ENCODE measurements at regions not wholly inside any gene's neighbourhood (a gene's known extent, or its start where the extent isn't known, plus 50 kb on each side); places are given as distances from the start of the nearest gene placed in this dataset.
A peak's percentile ranks its signal among the peaks of the same experiment; 100 is the strongest.

GRCh38 chr3:193861012-193861411 is 268.0 kb downstream of the OPA1 start:
- no peaks in the 10 kb centered on the region for H3K9me3 Mint-ChIP-seq
- H3K36me3 Mint-ChIP-seq: no peaks in the 10 kb centered on the region
- H3K4me1 Mint-ChIP-seq: no peaks in the 10 kb centered on the region
- H3K27me3 Mint-ChIP-seq: no peaks in the 10 kb centered on the region
- H3K27ac Mint-ChIP-seq: no peak overlapping the region
- H3K4me3 Mint-ChIP-seq: no peak overlapping the region

- no peaks in the 10 kb centered on the region for H3K9me3 Mint-ChIP-seq
- H3K4me1 Mint-ChIP-seq: no peaks in the 10 kb centered on the region
- no peaks in the 10 kb centered on the region for H3K36me3 Mint-ChIP-seq
- no peak overlapping the region for H3K4me3 Mint-ChIP-seq
- H3K27ac Mint-ChIP-seq: no peak overlapping the region
- no peaks in the 10 kb centered on the region for H3K27me3 Mint-ChIP-seq
These were observed 269.8 kb downstream of the OPA1 start for GRCh38 chr3:193862843-193863242.

- Mint-ChIP-seq H3K27ac (no peak overlapping the region), H3K9me3 (no peaks in the 10 kb centered on the region), H3K4me3 (no peak overlapping the region), H3K27me3 (peaks cover 2% of the 10 kb centered on the region), H3K4me1 (no peaks in the 10 kb centered on the region), H3K36me3 (no peaks in the 10 kb centered on the region)
These were observed 270.8 kb downstream of the OPA1 start for GRCh38 chr3:193863657-193864357.

- Mint-ChIP-seq H3K4me1 (peaks cover 5% of the 10 kb centered on the region), H3K36me3 (no peaks in the 10 kb centered on the region), H3K27ac (no peak overlapping the region), H3K27me3 (peaks cover 8% of the 10 kb centered on the region), H3K4me3 (no peak overlapping the region), H3K9me3 (no peaks in the 10 kb centered on the region)
These were observed 270.6 kb upstream of the HES1 start for GRCh38 chr3:193865339-193865738.

GRCh38 chr3:193865896-193866480 is 270.0 kb upstream of the HES1 start:
- Mint-ChIP-seq H3K4me1 (peaks cover 5% of the 10 kb centered on the region), H3K4me3 (no peak overlapping the region), H3K36me3 (no peaks in the 10 kb centered on the region), H3K9me3 (no peaks in the 10 kb centered on the region), H3K27me3 (peaks cover 10% of the 10 kb centered on the region), H3K27ac (no peak overlapping the region)

GRCh38 chr3:193868590-193868989 is 267.4 kb upstream of the HES1 start:
- H3K27ac Mint-ChIP-seq: no peak overlapping the region
- H3K4me1 Mint-ChIP-seq: peaks cover 5% of the 10 kb centered on the region
- H3K36me3 Mint-ChIP-seq: no peaks in the 10 kb centered on the region
- H3K9me3 Mint-ChIP-seq: no peaks in the 10 kb centered on the region
- no peak overlapping the region for H3K4me3 Mint-ChIP-seq
- peaks cover 10% of the 10 kb centered on the region for H3K27me3 Mint-ChIP-seq

GRCh38 chr3:193869221-193870201 is 266.4 kb upstream of the HES1 start:
- Mint-ChIP-seq H3K4me3 (no peak overlapping the region), H3K27me3 (peaks cover 10% of the 10 kb centered on the region), H3K36me3 (no peaks in the 10 kb centered on the region), H3K4me1 (peaks cover 5% of the 10 kb centered on the region), H3K27ac (no peak overlapping the region), H3K9me3 (no peaks in the 10 kb centered on the region)

GRCh38 chr3:193870376-193871219 is 265.4 kb upstream of the HES1 start:
- H3K4me1 Mint-ChIP-seq: peaks cover 5% of the 10 kb centered on the region
- no peaks in the 10 kb centered on the region for H3K36me3 Mint-ChIP-seq
- no peak overlapping the region for H3K27ac Mint-ChIP-seq
- H3K4me3 Mint-ChIP-seq: no peak overlapping the region
- peaks cover 10% of the 10 kb centered on the region for H3K27me3 Mint-ChIP-seq
- no peaks in the 10 kb centered on the region for H3K9me3 Mint-ChIP-seq

- Mint-ChIP-seq H3K27me3 (peaks cover 10% of the 10 kb centered on the region), H3K27ac (no peak overlapping the region), H3K4me1 (peaks cover 5% of the 10 kb centered on the region), H3K4me3 (no peak overlapping the region), H3K36me3 (no peaks in the 10 kb centered on the region), H3K9me3 (no peaks in the 10 kb centered on the region)
These were observed 264.8 kb upstream of the HES1 start for GRCh38 chr3:193871220-193871485.

GRCh38 chr3:193872265-193872753 is 263.6 kb upstream of the HES1 start:
- Mint-ChIP-seq H3K27ac (no peak overlapping the region), H3K9me3 (no peaks in the 10 kb centered on the region), H3K4me3 (no peak overlapping the region), H3K36me3 (no peaks in the 10 kb centered on the region), H3K27me3 (peaks cover 10% of the 10 kb centered on the region), H3K4me1 (peaks cover 5% of the 10 kb centered on the region)

GRCh38 chr3:193873426-193874201 is 262.3 kb upstream of the HES1 start:
- peaks cover 10% of the 10 kb centered on the region for H3K27me3 Mint-ChIP-seq
- peaks cover 5% of the 10 kb centered on the region for H3K4me1 Mint-ChIP-seq
- H3K9me3 Mint-ChIP-seq: no peaks in the 10 kb centered on the region
- H3K4me3 Mint-ChIP-seq: no peak overlapping the region
- H3K36me3 Mint-ChIP-seq: no peaks in the 10 kb centered on the region
- no peak overlapping the region for H3K27ac Mint-ChIP-seq

- Mint-ChIP-seq H3K36me3 (no peaks in the 10 kb centered on the region), H3K27ac (peak overlapping the region; percentile 1), H3K4me1 (peaks cover 5% of the 10 kb centered on the region), H3K27me3 (peaks cover 7% of the 10 kb centered on the region), H3K4me3 (no peak overlapping the region), H3K9me3 (no peaks in the 10 kb centered on the region)
These were observed 261.4 kb upstream of the HES1 start for GRCh38 chr3:193874512-193874911.

- Mint-ChIP-seq H3K9me3 (no peaks in the 10 kb centered on the region), H3K27ac (no peak overlapping the region), H3K36me3 (no peaks in the 10 kb centered on the region), H3K4me3 (no peak overlapping the region), H3K4me1 (peaks cover 3% of the 10 kb centered on the region), H3K27me3 (peaks cover 5% of the 10 kb centered on the region)
These were observed 260.9 kb upstream of the HES1 start for GRCh38 chr3:193874997-193875593.

GRCh38 chr3:193875601-193876321 is 260.2 kb upstream of the HES1 start:
- H3K27ac Mint-ChIP-seq: no peak overlapping the region
- H3K4me3 Mint-ChIP-seq: no peak overlapping the region

More at GRCh38 chr3:193875601-193876321, 260.2 kb upstream of the HES1 start:
- Mint-ChIP-seq H3K4me1 (no peaks in the 10 kb centered on the region), H3K36me3 (no peaks in the 10 kb centered on the region), H3K27me3 (no peaks in the 10 kb centered on the region), H3K9me3 (no peaks in the 10 kb centered on the region)

Measured in activated naive CD4-positive, alpha-beta T cell treated with anti-CD3 and anti-CD28 coated beads, Interleukin-2, amount 50 U/mL, for 24 hours (primary cell).